ENCODE measurements at regions not wholly inside any gene's neighbourhood (a gene's known extent, or its start where the extent isn't known, plus 50 kb on each side); places are given as distances from the start of the nearest gene placed in this dataset.

DNA sequence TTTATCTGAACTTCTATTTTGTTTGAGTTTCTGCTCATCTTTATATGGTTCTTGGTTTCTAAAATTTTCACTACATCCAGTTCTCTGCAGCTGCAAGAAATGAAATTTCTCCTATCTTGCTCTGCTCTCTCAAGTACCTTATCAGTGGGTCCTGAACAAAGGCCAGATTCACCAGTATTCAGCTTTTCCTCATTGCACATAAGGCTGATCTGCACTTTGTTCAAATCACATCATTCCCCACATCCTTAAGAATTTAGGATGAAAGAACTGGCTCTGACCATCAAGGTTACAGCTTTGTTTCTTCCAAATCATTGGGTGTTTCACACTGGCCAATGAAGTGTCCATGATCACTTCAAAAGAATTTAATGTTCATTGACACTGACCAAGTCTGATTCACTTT is 211.4 kb downstream of the GRIN2B start:
- no peak for DNase-seq (ENCODE audit: low read depth in 1 of 2, low spot score in 1 of 2)
- Histone ChIP-seq H3K27ac (replicated peaks) (no peak overlapping the region), H3K27me3 (ENCODE audit: insufficient read depth, poor library complexity, severe bottlenecking) (no peaks in the 10 kb centered on the region), H3K4me3 (replicated peaks; ENCODE audit: insufficient read depth, low read length) (no peak overlapping the region)
- TF ChIP-seq POLR2AphosphoS5 (IDR thresholded peaks at IDR 0.05; ENCODE audit: low read depth): no peak
- no peak for TF ChIP-seq SPI1 (IDR thresholded peaks at IDR 0.05; ENCODE audit: borderline replicate concordance, low read depth)
- TF ChIP-seq, protein P1, sequence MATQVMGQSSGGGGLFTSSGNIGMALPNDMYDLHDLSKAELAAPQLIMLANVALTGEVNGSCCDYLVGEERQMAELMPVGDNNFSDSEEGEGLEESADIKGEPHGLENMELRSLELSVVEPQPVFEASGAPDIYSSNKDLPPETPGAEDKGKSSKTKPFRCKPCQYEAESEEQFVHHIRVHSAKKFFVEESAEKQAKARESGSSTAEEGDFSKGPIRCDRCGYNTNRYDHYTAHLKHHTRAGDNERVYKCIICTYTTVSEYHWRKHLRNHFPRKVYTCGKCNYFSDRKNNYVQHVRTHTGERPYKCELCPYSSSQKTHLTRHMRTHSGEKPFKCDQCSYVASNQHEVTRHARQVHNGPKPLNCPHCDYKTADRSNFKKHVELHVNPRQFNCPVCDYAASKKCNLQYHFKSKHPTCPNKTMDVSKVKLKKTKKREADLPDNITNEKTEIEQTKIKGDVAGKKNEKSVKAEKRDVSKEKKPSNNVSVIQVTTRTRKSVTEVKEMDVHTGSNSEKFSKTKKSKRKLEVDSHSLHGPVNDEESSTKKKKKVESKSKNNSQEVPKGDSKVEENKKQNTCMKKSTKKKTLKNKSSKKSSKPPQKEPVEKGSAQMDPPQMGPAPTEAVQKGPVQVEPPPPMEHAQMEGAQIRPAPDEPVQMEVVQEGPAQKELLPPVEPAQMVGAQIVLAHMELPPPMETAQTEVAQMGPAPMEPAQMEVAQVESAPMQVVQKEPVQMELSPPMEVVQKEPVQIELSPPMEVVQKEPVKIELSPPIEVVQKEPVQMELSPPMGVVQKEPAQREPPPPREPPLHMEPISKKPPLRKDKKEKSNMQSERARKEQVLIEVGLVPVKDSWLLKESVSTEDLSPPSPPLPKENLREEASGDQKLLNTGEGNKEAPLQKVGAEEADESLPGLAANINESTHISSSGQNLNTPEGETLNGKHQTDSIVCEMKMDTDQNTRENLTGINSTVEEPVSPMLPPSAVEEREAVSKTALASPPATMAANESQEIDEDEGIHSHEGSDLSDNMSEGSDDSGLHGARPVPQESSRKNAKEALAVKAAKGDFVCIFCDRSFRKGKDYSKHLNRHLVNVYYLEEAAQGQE (IDR thresholded peaks at IDR 0.05; ENCODE audit: insufficient replicate concordance, low read depth): no peak
- TF ChIP-seq, protein P2, sequence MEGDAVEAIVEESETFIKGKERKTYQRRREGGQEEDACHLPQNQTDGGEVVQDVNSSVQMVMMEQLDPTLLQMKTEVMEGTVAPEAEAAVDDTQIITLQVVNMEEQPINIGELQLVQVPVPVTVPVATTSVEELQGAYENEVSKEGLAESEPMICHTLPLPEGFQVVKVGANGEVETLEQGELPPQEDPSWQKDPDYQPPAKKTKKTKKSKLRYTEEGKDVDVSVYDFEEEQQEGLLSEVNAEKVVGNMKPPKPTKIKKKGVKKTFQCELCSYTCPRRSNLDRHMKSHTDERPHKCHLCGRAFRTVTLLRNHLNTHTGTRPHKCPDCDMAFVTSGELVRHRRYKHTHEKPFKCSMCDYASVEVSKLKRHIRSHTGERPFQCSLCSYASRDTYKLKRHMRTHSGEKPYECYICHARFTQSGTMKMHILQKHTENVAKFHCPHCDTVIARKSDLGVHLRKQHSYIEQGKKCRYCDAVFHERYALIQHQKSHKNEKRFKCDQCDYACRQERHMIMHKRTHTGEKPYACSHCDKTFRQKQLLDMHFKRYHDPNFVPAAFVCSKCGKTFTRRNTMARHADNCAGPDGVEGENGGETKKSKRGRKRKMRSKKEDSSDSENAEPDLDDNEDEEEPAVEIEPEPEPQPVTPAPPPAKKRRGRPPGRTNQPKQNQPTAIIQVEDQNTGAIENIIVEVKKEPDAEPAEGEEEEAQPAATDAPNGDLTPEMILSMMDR (IDR thresholded peaks at IDR 0.05; ENCODE audit: insufficient read depth, low read length): no peak
- TF ChIP-seq GABPA (IDR thresholded peaks at IDR 0.05; ENCODE audit: low read depth): no peak

DNA sequence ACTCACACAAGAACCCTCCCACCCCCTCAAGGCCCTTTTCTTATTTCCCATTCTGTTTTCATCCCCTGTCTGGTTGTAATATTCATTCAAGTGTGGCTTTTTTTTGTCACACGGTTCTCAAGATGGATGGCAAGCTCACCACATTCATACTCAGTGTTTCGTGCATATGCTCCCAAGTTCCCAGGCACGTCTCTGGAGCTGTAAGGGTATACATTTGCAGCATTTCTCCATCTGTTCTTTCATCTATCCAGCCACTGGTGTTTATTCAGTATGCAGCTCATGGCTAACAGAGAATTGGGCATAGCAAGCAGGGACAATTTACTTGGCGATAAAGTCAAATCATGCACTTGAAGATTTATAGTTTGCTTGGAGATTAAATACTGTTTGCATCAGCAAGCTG is 212.1 kb downstream of the GRIN2B start:
- no peak overlapping the region for H3K27ac ChIP-seq (replicated peaks)
- no peak for DNase-seq (ENCODE audit: low read depth in 1 of 2, low spot score in 1 of 2)
- TF ChIP-seq SPI1 (IDR thresholded peaks at IDR 0.05; ENCODE audit: borderline replicate concordance, low read depth) (no peak), POLR2AphosphoS5 (IDR thresholded peaks at IDR 0.05; ENCODE audit: low read depth) (no peak), GABPA (IDR thresholded peaks at IDR 0.05; ENCODE audit: low read depth) (no peak)
- TF ChIP-seq, protein P2 (IDR thresholded peaks at IDR 0.05; ENCODE audit: insufficient read depth, low read length): no peak
- TF ChIP-seq, protein P1 (IDR thresholded peaks at IDR 0.05; ENCODE audit: insufficient replicate concordance, low read depth): no peak
- H3K27me3 ChIP-seq (ENCODE audit: insufficient read depth, poor library complexity, severe bottlenecking): no peaks in the 10 kb centered on the region
- no peak overlapping the region for H3K4me3 ChIP-seq (replicated peaks; ENCODE audit: insufficient read depth, low read length)

DNA sequence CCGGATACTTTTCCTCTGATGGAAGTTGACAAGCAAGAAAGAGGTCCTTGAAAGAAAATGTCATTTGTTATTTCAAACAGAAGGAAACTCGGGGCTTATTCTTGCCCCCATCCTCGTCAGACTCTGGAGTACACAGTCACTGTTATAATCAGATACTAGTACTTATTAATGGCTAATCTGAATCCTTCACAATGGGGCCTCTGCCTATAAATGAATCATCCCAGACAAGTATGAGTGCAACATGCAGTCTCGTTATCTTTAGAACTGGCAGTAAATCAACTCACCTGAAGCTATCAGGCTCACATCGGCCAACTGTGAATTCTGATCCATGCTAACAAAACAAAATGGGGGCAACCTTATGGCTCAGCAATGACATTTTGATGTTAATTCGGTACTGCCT is 216.7 kb downstream of the GRIN2B start:
- TF ChIP-seq SPI1 (IDR thresholded peaks at IDR 0.05; ENCODE audit: borderline replicate concordance, low read depth) (no peak), POLR2AphosphoS5 (IDR thresholded peaks at IDR 0.05; ENCODE audit: low read depth) (no peak), GABPA (IDR thresholded peaks at IDR 0.05; ENCODE audit: low read depth) (no peak)
- TF ChIP-seq, protein P2 (IDR thresholded peaks at IDR 0.05; ENCODE audit: insufficient read depth, low read length): no peak
- TF ChIP-seq, protein P1 (IDR thresholded peaks at IDR 0.05; ENCODE audit: insufficient replicate concordance, low read depth): no peak

More for the DNA sequence above, 216.7 kb downstream of the GRIN2B start:
- Histone ChIP-seq H3K27me3 (ENCODE audit: insufficient read depth, poor library complexity, severe bottlenecking) (no peaks in the 10 kb centered on the region), H3K27ac (replicated peaks) (no peak overlapping the region), H3K4me3 (replicated peaks; ENCODE audit: insufficient read depth, low read length) (no peak overlapping the region)
- DNase-seq (ENCODE audit: low read depth in 1 of 2, low spot score in 1 of 2): no peak
